ENCODE measurements at regions not wholly inside any gene's neighbourhood (a gene's known extent, or its start where the extent isn't known, plus 50 kb on each side); places are given as distances from the start of the nearest gene placed in this dataset.

- Histone ChIP-seq H2AFZ (ENCODE audit: insufficient read depth, low read depth, low read length, poor library complexity, severe bottlenecking) (no peak overlapping the region), H4K20me1 (ENCODE audit: control insufficient read depth, insufficient read depth, low read length, poor library complexity, severe bottlenecking) (no peaks in the 10 kb centered on the region), H3K9ac (ENCODE audit: low read length) (no peak overlapping the region), H3K4me3 (ENCODE audit: control extremely low read depth in 1 of 5, extremely low read depth in 1 of 5, insufficient read depth in 1 of 5, low read depth in 2 of 5, low read length in 4 of 5) (no peak overlapping the region), H3K9me3 (ENCODE audit: control extremely low read depth in 1 of 3, control insufficient read depth in 2 of 3, insufficient read depth in 1 of 3, low read length in 2 of 3) (no peaks in the 10 kb centered on the region), H3K4me2 (replicated peaks; ENCODE audit: low read depth, low read length, poor library complexity, severe bottlenecking) (no peak overlapping the region), H3K27ac (ENCODE audit: low read length in 2 of 2) (no peak overlapping the region), H3K4me1 (ENCODE audit: control insufficient read depth in 2 of 2, insufficient read depth in 2 of 2, low read length in 2 of 2) (no peaks in the 10 kb centered on the region), H3K79me2 (ENCODE audit: control insufficient read depth, insufficient read depth, low read length) (no peaks in the 10 kb centered on the region), H3K27me3 (replicated peaks in 1 of 4; ENCODE audit: control extremely low read depth in 1 of 4, control insufficient read depth in 3 of 4, insufficient read depth in 4 of 4, low read length in 3 of 4) (no peaks in the 10 kb centered on the region), H3K36me3 (replicated peaks in 1 of 2; ENCODE audit: control extremely low read depth in 1 of 2, control insufficient read depth in 1 of 2, extremely low read depth in 1 of 2, insufficient read depth in 2 of 2, low read length in 1 of 2) (no peaks in the 10 kb centered on the region)
- POLR2A ChIA-PET, result no interaction called here
- Mint-ChIP-seq H3K4me1 (no peaks in the 10 kb centered on the region), H3K4me3 (no peak overlapping the region), H3K27me3 (no peaks in the 10 kb centered on the region), H3K27ac (no peak overlapping the region), H3K9me3 (ENCODE audit: insufficient read depth) (peaks cover 2% of the 10 kb centered on the region)
- TF ChIP-seq EZH2 (IDR thresholded peaks at IDR 0.05; ENCODE audit: borderline replicate concordance, insufficient read depth, low read depth, low read length, poor library complexity, severe bottlenecking) (no peak), CTCF (IDR thresholded peaks at IDR 0.05) (no peak)
- intact Hi-C loops (cut with micrococcal nuclease), result no loop called here
- CTCF ChIA-PET, result no interaction called here
- ATAC-seq (ENCODE audit: low read depth) (no peak), DNase-seq (no peak)
- no CpG with 5 or more reads among the region's 2 CpGs for WGBS (ENCODE audit: insufficient coverage)
Measured at GRCh38 chr10:65306201-65306600, 1619.6 kb upstream of the LRRTM3 start.

- H3K4me3 ChIP-seq (ENCODE audit: control extremely low read depth in 1 of 5, extremely low read depth in 1 of 5, insufficient read depth in 1 of 5, low read depth in 2 of 5, low read length in 4 of 5), result no peak overlapping the region
- Mint-ChIP-seq H3K27me3 (no peaks in the 10 kb centered on the region), H3K27ac (no peak overlapping the region), H3K4me3 (no peak overlapping the region), H3K4me1 (no peaks in the 10 kb centered on the region), H3K9me3 (ENCODE audit: insufficient read depth) (peaks cover 4% of the 10 kb centered on the region)
- H3K9ac ChIP-seq (ENCODE audit: low read length), result no peak overlapping the region
- H3K27ac ChIP-seq (ENCODE audit: low read length in 2 of 2), result no peak overlapping the region
- intact Hi-C loops (cut with micrococcal nuclease), result no loop called here
- H3K4me2 ChIP-seq (replicated peaks; ENCODE audit: low read depth, low read length, poor library complexity, severe bottlenecking), result no peak overlapping the region
- ChIA-PET POLR2A (interaction anchor here (0.6 kb wide), 1 partner anchor 38 kb away, joined by 4 read pairs; no protein-coding TSS in a partner anchor), CTCF (no interaction called here)
- ATAC-seq (ENCODE audit: low read depth) (no peak), DNase-seq (no peak)
- no peaks in the 10 kb centered on the region for H3K27me3 ChIP-seq (replicated peaks in 1 of 4; ENCODE audit: control extremely low read depth in 1 of 4, control insufficient read depth in 3 of 4, insufficient read depth in 4 of 4, low read length in 3 of 4)
- no peak overlapping the region for H2AFZ ChIP-seq (ENCODE audit: insufficient read depth, low read depth, low read length, poor library complexity, severe bottlenecking)
- no peaks in the 10 kb centered on the region for H3K79me2 ChIP-seq (ENCODE audit: control insufficient read depth, insufficient read depth, low read length)
- no peaks in the 10 kb centered on the region for H4K20me1 ChIP-seq (ENCODE audit: control insufficient read depth, insufficient read depth, low read length, poor library complexity, severe bottlenecking)
- H3K36me3 ChIP-seq (replicated peaks in 1 of 2; ENCODE audit: control extremely low read depth in 1 of 2, control insufficient read depth in 1 of 2, extremely low read depth in 1 of 2, insufficient read depth in 2 of 2, low read length in 1 of 2), result no peaks in the 10 kb centered on the region
- no peaks in the 10 kb centered on the region for H3K9me3 ChIP-seq (ENCODE audit: control extremely low read depth in 1 of 3, control insufficient read depth in 2 of 3, insufficient read depth in 1 of 3, low read length in 2 of 3)
- no peaks in the 10 kb centered on the region for H3K4me1 ChIP-seq (ENCODE audit: control insufficient read depth in 2 of 2, insufficient read depth in 2 of 2, low read length in 2 of 2)
- TF ChIP-seq CTCF (IDR thresholded peaks at IDR 0.05) (no peak), EZH2 (IDR thresholded peaks at IDR 0.05; ENCODE audit: borderline replicate concordance, insufficient read depth, low read depth, low read length, poor library complexity, severe bottlenecking) (no peak)
Measured at GRCh38 chr10:65312876-65313275, 1613.0 kb upstream of the LRRTM3 start.

Measured in B cell (primary cell).